CD14-positive monocyte (primary cell): ENCODE measurements at regions not wholly inside any gene's neighbourhood (a gene's known extent, or its start where the extent isn't known, plus 50 kb on each side); places are given as distances from the start of the nearest gene placed in this dataset.

Source experiments
- DNase-seq, 3 donors: peaks; one replicate each; pipeline ENCODE4 v3.0.0-alpha.2; 2011 to 2022
- H2AFZ ChIP-seq: 2 replicates; pipeline ENCODE4 v1.6.0; 2012; ENCODE audit warnings: mild to moderate bottlenecking, low read depth, low read length, inconsistent platforms; ENCODE audit not compliant: insufficient read depth, poor library complexity, severe bottlenecking
- H3K27ac ChIP-seq, 2 donors: 1 replicate in 1 of 2; 2 replicates in 1 of 2; pipeline ENCODE4 v1.5.1; 2012 to 2013; ENCODE audit warnings: low read length in 2 of 2, control low read depth in 1 of 2, inconsistent platforms in 1 of 2, low read depth in 1 of 2, mild to moderate bottlenecking in 1 of 2
- H3K27me3 ChIP-seq, 2 donors: one replicate each; pipeline versions ENCODE4 v1.6.0 to v1.6.1; 2011 to 2013; ENCODE audit warnings: low read length in 2 of 2; ENCODE audit not compliant: control insufficient read depth in 2 of 2, insufficient read depth in 2 of 2
- H3K36me3 ChIP-seq, 2 donors: replicated peaks in 1 of 2; 1 replicate in 1 of 2; 2 replicates in 1 of 2; pipeline versions ENCODE4 v1.5.1 to v1.6.1; 2012 to 2013; ENCODE audit warnings: low read length in 2 of 2, control low read depth in 1 of 2, inconsistent platforms in 1 of 2, mild to moderate bottlenecking in 1 of 2; ENCODE audit not compliant: insufficient read depth in 2 of 2, control insufficient read depth in 1 of 2
- H3K4me1 ChIP-seq, 2 donors: 1 replicate in 1 of 2; 2 replicates in 1 of 2; pipeline versions ENCODE4 v1.5.1 to v1.6.1; 2012 to 2013; ENCODE audit warnings: low read length in 2 of 2, control low read depth in 1 of 2, inconsistent platforms in 1 of 2, mild to moderate bottlenecking in 1 of 2, moderate library complexity in 1 of 2; ENCODE audit not compliant: insufficient read depth in 2 of 2, control insufficient read depth in 1 of 2
- H3K4me2 ChIP-seq: replicated peaks from 2 replicates; pipeline ENCODE3; 2012; ENCODE audit warnings: low read length, moderate library complexity, mild to moderate bottlenecking; ENCODE audit not compliant: poor library complexity, severe bottlenecking; ENCODE audit errors: extremely low read depth
- H3K4me3 ChIP-seq, 3 experiments: fragments of 200-600 bp in 1 of 3; sonication (generic) in 1 of 3; replicated peaks in 1 of 3; 1 replicate in 2 of 3; 2 replicates in 1 of 3; pipeline ENCODE4 v1.5.1; 2011 to 2013; ENCODE audit warnings: low read length in 3 of 3, mild to moderate bottlenecking in 3 of 3, control low read depth in 2 of 3, low read depth in 2 of 3, inconsistent platforms in 1 of 3, moderate library complexity in 1 of 3
- H3K79me2 ChIP-seq: 2 replicates; pipeline ENCODE4 v1.6.0; 2012; ENCODE audit warnings: mild to moderate bottlenecking, control low read depth, inconsistent platforms, low read length, moderate library complexity; ENCODE audit not compliant: insufficient read depth
- H3K9ac ChIP-seq: 2 replicates; pipeline ENCODE4 v1.6.0; 2017; ENCODE audit warnings: low read length, mild to moderate bottlenecking; ENCODE audit not compliant: insufficient read depth, poor library complexity, severe bottlenecking
- H3K9me3 ChIP-seq, 2 donors: replicated peaks in 1 of 2; 1 replicate in 1 of 2; 2 replicates in 1 of 2; pipeline versions ENCODE4 v1.5.1 to v1.6.1; 2012 to 2013; ENCODE audit warnings: low read length in 2 of 2, control low read depth in 1 of 2; ENCODE audit not compliant: control insufficient read depth in 1 of 2, insufficient read depth in 1 of 2
- H4K20me1 ChIP-seq: 2 replicates; pipeline ENCODE4 v1.6.0; 2012; ENCODE audit warnings: mild to moderate bottlenecking, low read length, control low read depth, moderate library complexity; ENCODE audit not compliant: insufficient read depth
- H3K27ac Mint-ChIP-seq, 7 donors: one replicate each; pipeline ENCODE4 v1.8.0; 2020; ENCODE audit warnings: mild to moderate bottlenecking in 7 of 7, mixed read lengths in 7 of 7, moderate library complexity in 6 of 7, inconsistent platforms in 2 of 7
- H3K27me3 Mint-ChIP-seq, 3 donors: one replicate each; pipeline ENCODE4 v1.8.0; 2021 to 2022; ENCODE audit warnings: low read depth in 3 of 3, mild to moderate bottlenecking in 3 of 3, mixed read lengths in 3 of 3, moderate library complexity in 3 of 3, inconsistent platforms in 1 of 3
- H3K36me3 Mint-ChIP-seq, 2 donors: one replicate each; pipeline ENCODE4 v1.8.0; 2020; ENCODE audit warnings: mixed read lengths in 2 of 2, inconsistent platforms in 1 of 2, mild to moderate bottlenecking in 1 of 2
- H3K4me1 Mint-ChIP-seq: one replicate; pipeline ENCODE4 v1.8.0; 2020; ENCODE audit warnings: mild to moderate bottlenecking, mixed read lengths
- H3K4me3 Mint-ChIP-seq, 2 donors: one replicate each; pipeline ENCODE4 v1.8.0; 2020; ENCODE audit warnings: mild to moderate bottlenecking in 2 of 2, mixed read lengths in 2 of 2, moderate library complexity in 1 of 2
- H3K9me3 Mint-ChIP-seq, 7 donors: one replicate each; pipeline ENCODE4 v1.8.0; 2020 to 2022; ENCODE audit warnings: mixed read lengths in 7 of 7, mild to moderate bottlenecking in 6 of 7, moderate library complexity in 6 of 7, inconsistent platforms in 2 of 7
- CTCF ChIP-seq: fragments of 200-600 bp; IDR thresholded peaks from one replicate; pipeline ENCODE4 v1.8.0; 2022; ENCODE audit warnings: antibody characterized with exemption, mild to moderate bottlenecking
- WGBS: methylation state at CpG from one replicate; pipeline ENCODE4 v1.1.5; 2013; ENCODE audit warnings: missing lambda C conversion rate; ENCODE audit not compliant: insufficient coverage; 5-methylcytosine and 5-hydroxymethylcytosine counted together
- intact Hi-C, 2 donors: fragments of 100-400 bp; cut with micrococcal nuclease; formaldehyde crosslinking; loops; one replicate each; pipeline versions ENCODE4 v1.15.0 to v1.15.1; 2023

- H3K9me3 Mint-ChIP-seq, result peaks cover 0 to 2% (median 0%) of the 10 kb centered on the region in 7 donors
- H3K27ac ChIP-seq, result no peak overlapping the region
- no peak overlapping the region for H3K9ac ChIP-seq
- no peaks in the 10 kb centered on the region for H3K36me3 Mint-ChIP-seq
- intact Hi-C loops, result no loop called here
- peaks cover 0 to 2% (median 1%) of the 10 kb centered on the region in 3 donors for H3K27me3 Mint-ChIP-seq
- H2AFZ ChIP-seq, result no peak overlapping the region
- no peak for DNase-seq
- no peak overlapping the region for H3K27ac Mint-ChIP-seq
- peaks cover 19% of the 10 kb centered on the region for H3K4me1 Mint-ChIP-seq
- H3K4me3 ChIP-seq, result no peak overlapping the region
- H3K4me3 Mint-ChIP-seq, result no peak overlapping the region
- no peaks in the 10 kb centered on the region for H3K79me2 ChIP-seq
- H4K20me1 ChIP-seq, result no peaks in the 10 kb centered on the region
- 100% methylated on average over 2 of the region's 2 CpGs for WGBS
- no peak overlapping the region for H3K4me2 ChIP-seq
- H3K36me3 ChIP-seq, result no peaks in the 10 kb centered on the region
- no peaks in the 10 kb centered on the region for H3K9me3 ChIP-seq
- TF ChIP-seq CTCF, result no peak
- peaks cover 17 to 19% of the 10 kb centered on the region in 2 donors for H3K4me1 ChIP-seq
- no peaks in the 10 kb centered on the region for H3K27me3 ChIP-seq
Measured at GRCh38 chr2:176956791-176957190, 255.8 kb upstream of the HNRNPA3 start.

GRCh38 chr2:176959614-176960013, 253.0 kb upstream of the HNRNPA3 start:
- Histone ChIP-seq H3K27ac (no peak overlapping the region), H3K9ac (no peak overlapping the region), H3K79me2 (no peaks in the 10 kb centered on the region), H3K4me1 (peaks cover 18 to 20% of the 10 kb centered on the region in 2 donors), H3K4me2 (no peak overlapping the region), H2AFZ (no peak overlapping the region), H4K20me1 (no peaks in the 10 kb centered on the region), H3K4me3 (no peak overlapping the region), H3K27me3 (no peaks in the 10 kb centered on the region), H3K36me3 (no peaks in the 10 kb centered on the region), H3K9me3 (no peaks in the 10 kb centered on the region)
- TF ChIP-seq CTCF, result no peak
- intact Hi-C loops, result no loop called here
- H3K4me3 Mint-ChIP-seq, result no peak overlapping the region
- no peak for DNase-seq
- H3K9me3 Mint-ChIP-seq, result no peaks in the 10 kb centered on the region
- H3K27me3 Mint-ChIP-seq, result peaks cover 0 to 1% (median 0%) of the 10 kb centered on the region in 3 donors
- H3K27ac Mint-ChIP-seq, result no peak overlapping the region
- no CpG with 5 or more reads among the region's 3 CpGs for WGBS
- no peaks in the 10 kb centered on the region for H3K36me3 Mint-ChIP-seq
- peaks cover 19% of the 10 kb centered on the region for H3K4me1 Mint-ChIP-seq
